AG04450 (cell line): ENCODE measurements at regions not wholly inside any gene's neighbourhood (a gene's known extent, or its start where the extent isn't known, plus 50 kb on each side); places are given as distances from the start of the nearest gene placed in this dataset.
A peak's percentile ranks its signal among the peaks of the same experiment; 100 is the strongest.

ENCODE experiments used
- CTCF ChIA-PET: fragments of 300-600, 350-600 bp; formaldehyde crosslinking; extraction: SDS; loops from one replicate; lab custom pipeline; 2022; ENCODE audit warnings: antibody characterized with exemption, inconsistent platforms; lab: Charles Lee
- POLR2A ChIA-PET: fragments of 350-600 bp; formaldehyde crosslinking; extraction: SDS; loops from one replicate; lab custom pipeline; 2021; ENCODE audit warnings: antibody characterized with exemption, inconsistent platforms; lab: Yijun Ruan, JAX
- DNase-seq: peaks from one replicate; pipeline ENCODE4 v3.0.0-alpha.2; 2011; ENCODE audit warnings: low read depth, low spot score
- H3K27ac ChIP-seq: one replicate; pipeline ENCODE4 v1.5.1; 2012; ENCODE audit warnings: low read depth, low read length, control low read depth
- H3K27me3 ChIP-seq: one replicate; pipeline ENCODE4 v1.6.0; 2012; ENCODE audit warnings: low read length; ENCODE audit not compliant: control insufficient read depth, insufficient read depth
- H3K4me3 ChIP-seq: 2 replicates; pipeline ENCODE4 v1.5.1; 2011; ENCODE audit warnings: mild to moderate bottlenecking, low read depth, low read length, control low read depth
- H3K9me3 ChIP-seq: 2 replicates; pipeline ENCODE4 v1.5.1; 2012; ENCODE audit warnings: low read length; ENCODE audit not compliant: control insufficient read depth, insufficient read depth
- TF ChIP-seq, protein P1 (sequence below): IDR thresholded peaks from 2 replicates; pipeline ENCODE4 v1.5.1; 2011; ENCODE audit warnings: low read depth, low read length, control low read depth, inconsistent platforms

DNA sequence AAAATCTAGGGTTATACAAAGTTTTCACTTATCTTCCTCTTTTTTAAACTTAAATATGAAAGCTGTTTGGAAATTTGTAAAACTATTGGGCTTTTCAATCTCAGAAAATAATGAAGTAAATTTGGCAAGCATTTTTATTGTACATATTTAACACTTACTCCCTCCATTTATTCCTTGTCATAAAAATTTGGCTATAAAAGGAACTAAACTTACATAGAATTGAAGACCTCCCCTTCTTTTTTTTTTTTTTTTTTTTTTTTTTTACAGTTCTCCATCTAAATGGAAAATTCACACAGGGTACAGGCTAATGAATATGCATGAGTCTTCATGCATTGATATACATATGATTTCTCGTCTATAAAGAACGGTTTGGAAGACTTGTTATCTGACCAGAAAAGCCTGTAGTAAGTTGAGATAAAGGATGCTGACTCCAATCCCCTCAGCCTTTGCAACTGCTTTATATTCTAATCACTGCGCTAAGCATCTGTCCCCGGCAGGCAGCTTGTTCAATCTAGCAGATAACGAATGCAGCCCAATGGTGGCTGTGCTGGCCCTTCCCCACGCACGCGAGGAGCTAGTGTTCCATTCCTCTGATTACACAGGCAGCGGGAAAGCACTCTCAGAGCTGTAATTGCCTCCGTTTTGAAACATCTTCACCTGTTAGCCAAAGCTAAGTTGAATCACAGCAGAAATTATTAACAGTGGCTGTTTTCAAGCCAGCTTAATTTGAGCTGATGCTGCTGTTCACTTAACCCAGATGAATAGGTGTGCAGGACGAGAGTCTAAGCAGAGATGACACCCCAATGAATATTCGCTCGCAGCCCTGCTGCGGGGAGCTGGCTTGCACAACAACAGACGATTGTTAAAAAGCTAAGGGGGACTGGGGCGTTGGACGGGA lies 453.8 kb upstream of the ZNF608 start:
- CTCF ChIA-PET = no interaction called here
- Histone ChIP-seq H3K4me3 (peak overlapping the region; percentile 38), H3K9me3 (no peaks in the 10 kb centered on the region), H3K27ac (no peak overlapping the region), H3K27me3 (no peaks in the 10 kb centered on the region)
- TF ChIP-seq, protein P1, sequence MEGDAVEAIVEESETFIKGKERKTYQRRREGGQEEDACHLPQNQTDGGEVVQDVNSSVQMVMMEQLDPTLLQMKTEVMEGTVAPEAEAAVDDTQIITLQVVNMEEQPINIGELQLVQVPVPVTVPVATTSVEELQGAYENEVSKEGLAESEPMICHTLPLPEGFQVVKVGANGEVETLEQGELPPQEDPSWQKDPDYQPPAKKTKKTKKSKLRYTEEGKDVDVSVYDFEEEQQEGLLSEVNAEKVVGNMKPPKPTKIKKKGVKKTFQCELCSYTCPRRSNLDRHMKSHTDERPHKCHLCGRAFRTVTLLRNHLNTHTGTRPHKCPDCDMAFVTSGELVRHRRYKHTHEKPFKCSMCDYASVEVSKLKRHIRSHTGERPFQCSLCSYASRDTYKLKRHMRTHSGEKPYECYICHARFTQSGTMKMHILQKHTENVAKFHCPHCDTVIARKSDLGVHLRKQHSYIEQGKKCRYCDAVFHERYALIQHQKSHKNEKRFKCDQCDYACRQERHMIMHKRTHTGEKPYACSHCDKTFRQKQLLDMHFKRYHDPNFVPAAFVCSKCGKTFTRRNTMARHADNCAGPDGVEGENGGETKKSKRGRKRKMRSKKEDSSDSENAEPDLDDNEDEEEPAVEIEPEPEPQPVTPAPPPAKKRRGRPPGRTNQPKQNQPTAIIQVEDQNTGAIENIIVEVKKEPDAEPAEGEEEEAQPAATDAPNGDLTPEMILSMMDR = no peak
- POLR2A ChIA-PET = no interaction called here
- DNase-seq = no peak

DNA sequence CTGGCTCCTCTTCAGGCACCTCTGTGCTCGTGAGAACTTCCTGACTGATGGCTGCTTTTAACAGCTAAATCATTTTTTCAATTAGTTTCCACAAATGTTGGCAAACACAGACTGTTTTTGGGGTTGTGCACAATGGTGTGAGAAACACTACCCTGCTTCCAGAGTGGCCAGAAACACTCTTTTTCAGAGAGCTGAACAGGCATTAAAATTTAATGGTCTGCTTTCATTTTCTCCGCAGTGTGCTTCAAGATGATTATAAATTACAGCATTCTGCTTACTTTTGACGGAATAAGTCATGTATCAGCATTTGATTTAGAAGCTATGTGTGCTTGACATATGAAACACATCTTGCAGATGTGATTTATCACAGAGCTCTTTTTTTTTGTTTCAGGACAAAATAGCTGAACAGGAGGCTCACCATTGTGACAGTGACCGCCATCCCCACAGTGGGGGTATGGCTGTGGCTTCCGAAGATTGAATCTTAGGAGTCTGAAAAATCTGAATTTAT lies 454.5 kb upstream of the ZNF608 start:
- Histone ChIP-seq H3K9me3 (no peaks in the 10 kb centered on the region), H3K27me3 (no peaks in the 10 kb centered on the region), H3K27ac (no peak overlapping the region), H3K4me3 (peak overlapping the region; percentile 38)
- ChIA-PET POLR2A (interaction anchor here (0.6 to 0.7 kb wide), 2 partner anchors 284 to 545 kb away, joined by 3 read pairs; no protein-coding TSS in a partner anchor), CTCF (interaction anchor here (0.6 to 0.7 kb wide), 4 partner anchors 21 to 1131 kb away, joined by 4 to 7 read pairs (median 6); no protein-coding TSS in a partner anchor)
- TF ChIP-seq, protein P1 = no peak
- no peak for DNase-seq

DNA sequence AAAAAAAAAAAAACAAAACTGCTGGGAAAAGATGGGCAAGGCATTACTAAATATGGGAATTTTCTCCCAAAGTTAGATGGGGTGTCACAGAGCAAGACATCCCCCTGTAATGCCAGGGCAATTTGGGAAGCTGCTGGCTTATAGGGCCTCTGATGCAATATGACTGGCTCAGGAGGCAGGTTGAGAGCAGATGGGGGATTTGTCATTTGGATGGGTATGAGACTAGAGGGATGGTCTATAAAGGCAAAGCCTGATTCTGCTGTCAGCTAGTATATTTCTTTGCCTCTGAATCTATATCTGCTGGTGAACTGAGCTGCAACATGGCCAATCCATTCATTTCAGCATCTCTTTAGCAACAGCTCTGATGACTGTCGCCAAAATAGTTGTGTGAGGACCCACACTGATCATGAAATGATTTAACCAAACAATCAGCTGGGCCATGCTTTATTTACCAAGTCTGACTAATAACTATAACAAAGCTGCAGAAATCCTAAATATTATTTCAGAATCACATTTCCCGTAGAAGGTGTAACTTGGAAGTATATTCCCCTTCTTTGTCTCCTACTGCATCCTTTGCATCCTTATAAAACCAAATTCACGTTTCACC lies 455.1 kb upstream of the ZNF608 start:
- ChIA-PET CTCF (interaction anchor here (0.6 to 0.7 kb wide), 5 partner anchors 22 to 1130 kb away, joined by 3 to 7 read pairs (median 5); no protein-coding TSS in a partner anchor), POLR2A (interaction anchor here (0.6 to 0.7 kb wide), 2 partner anchors 284 to 545 kb away, joined by 3 read pairs; no protein-coding TSS in a partner anchor)
- no peak for DNase-seq

DNA sequence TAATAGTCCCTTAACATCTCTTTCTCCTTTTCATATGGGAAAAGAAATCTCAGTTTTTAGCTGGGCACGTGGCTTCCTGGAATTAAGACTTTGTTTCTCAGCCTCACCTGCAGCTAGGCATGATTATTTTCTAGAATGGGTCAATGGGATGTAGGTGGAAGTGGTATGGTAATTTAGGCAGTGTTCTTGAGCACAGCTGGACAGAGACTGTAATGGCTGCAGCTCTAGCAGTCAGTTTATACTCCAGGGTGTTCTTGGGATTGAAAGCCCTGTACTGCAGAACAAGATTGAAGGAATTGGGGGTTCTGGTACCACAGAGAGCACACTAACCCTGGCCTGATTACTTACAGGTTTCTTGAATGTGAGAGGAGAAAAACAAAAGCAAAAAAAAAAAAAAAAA lies 455.9 kb upstream of the ZNF608 start:
- Histone ChIP-seq H3K27ac (no peak overlapping the region), H3K9me3 (no peaks in the 10 kb centered on the region), H3K4me3 (no peak overlapping the region), H3K27me3 (no peaks in the 10 kb centered on the region)
- CTCF ChIA-PET = no interaction called here
- DNase-seq = no peak
- TF ChIP-seq, protein P1 = no peak
- POLR2A ChIA-PET = interaction anchor here (0.7 kb wide), 1 partner anchor 75 kb away, joined by 5 read pairs; no protein-coding TSS in a partner anchor

More for the DNA sequence above, 455.1 kb upstream of the ZNF608 start:
- Histone ChIP-seq H3K27ac (no peak overlapping the region), H3K27me3 (no peaks in the 10 kb centered on the region), H3K4me3 (no peak overlapping the region), H3K9me3 (no peaks in the 10 kb centered on the region)
- TF ChIP-seq, protein P1 = no peak
